Thoracic aorta (tissue), 2 donors: ENCODE measurements at regions not wholly inside any gene's neighbourhood (a gene's known extent, or its start where the extent isn't known, plus 50 kb on each side); places are given as distances from the start of the nearest gene placed in this dataset.

Source experiments
- ATAC-seq: fragments of 150-250 bp; one replicate; pipeline ENCODE4 v1.8.0; 2017; ENCODE audit warnings: low read depth; ENCODE audit not compliant: insufficient number of reproducible peaks, low FRiP score
- DNase-seq: peaks from one replicate; pipeline ENCODE4 v3.0.0-alpha.2; 2020; ENCODE audit warnings: low spot score
- H3K27ac ChIP-seq, 2 donors: fragments of 200-600 bp; sonication (generic); 1 replicate in 1 of 2; 2 replicates in 1 of 2; pipeline ENCODE4 v1.5.1; 2016; ENCODE audit warnings: mild to moderate bottlenecking in 2 of 2, moderate library complexity in 2 of 2
- H3K27me3 ChIP-seq: fragments of 200-600 bp; sonication (generic); replicated peaks from 2 replicates; pipeline ENCODE4 v1.6.0; 2016; ENCODE audit warnings: mild to moderate bottlenecking; ENCODE audit not compliant: insufficient read depth
- H3K36me3 ChIP-seq: fragments of 200-600 bp; sonication (generic); one replicate; pipeline ENCODE4 v1.5.1; 2016
- H3K4me1 ChIP-seq, 2 donors: fragments of 200-600 bp; sonication (generic); 1 replicate in 1 of 2; 2 replicates in 1 of 2; pipeline versions ENCODE4 v1.5.1 to v1.6.0; 2016; ENCODE audit warnings: low read depth in 2 of 2, mild to moderate bottlenecking in 1 of 2; ENCODE audit not compliant: control insufficient read depth in 1 of 2
- H3K4me3 ChIP-seq: fragments of 200-600 bp; sonication (generic); 2 replicates; pipeline ENCODE4 v1.5.1; 2016; ENCODE audit warnings: mild to moderate bottlenecking
- H3K9me3 ChIP-seq: fragments of 200-600 bp; sonication (generic); 2 replicates; pipeline ENCODE4 v1.5.1; 2016
- CTCF ChIP-seq: fragments of 200-600 bp; sonication (generic); IDR thresholded peaks from one replicate; pipeline ENCODE4 v1.5.1; 2019; ENCODE audit warnings: antibody characterized with exemption

- Histone ChIP-seq H3K4me1 (peaks cover 33 to 67% of the 10 kb centered on the region in 2 donors), H3K27ac (peak overlapping the region; percentile 74 to 82), H3K36me3 (no peaks in the 10 kb centered on the region), H3K9me3 (no peaks in the 10 kb centered on the region), H3K27me3 (no peaks in the 10 kb centered on the region), H3K4me3 (no peak overlapping the region)
- DNase-seq (no peak), ATAC-seq (no peak)
- TF ChIP-seq CTCF = no peak
Measured at GRCh38 chr12:124454352-124454725, 113.1 kb downstream of the NCOR2 start.

GRCh38 chr12:124453419-124454351, 113.7 kb downstream of the NCOR2 start:
- peak overlapping the region; percentile 30 for H3K4me3 ChIP-seq

DNA sequence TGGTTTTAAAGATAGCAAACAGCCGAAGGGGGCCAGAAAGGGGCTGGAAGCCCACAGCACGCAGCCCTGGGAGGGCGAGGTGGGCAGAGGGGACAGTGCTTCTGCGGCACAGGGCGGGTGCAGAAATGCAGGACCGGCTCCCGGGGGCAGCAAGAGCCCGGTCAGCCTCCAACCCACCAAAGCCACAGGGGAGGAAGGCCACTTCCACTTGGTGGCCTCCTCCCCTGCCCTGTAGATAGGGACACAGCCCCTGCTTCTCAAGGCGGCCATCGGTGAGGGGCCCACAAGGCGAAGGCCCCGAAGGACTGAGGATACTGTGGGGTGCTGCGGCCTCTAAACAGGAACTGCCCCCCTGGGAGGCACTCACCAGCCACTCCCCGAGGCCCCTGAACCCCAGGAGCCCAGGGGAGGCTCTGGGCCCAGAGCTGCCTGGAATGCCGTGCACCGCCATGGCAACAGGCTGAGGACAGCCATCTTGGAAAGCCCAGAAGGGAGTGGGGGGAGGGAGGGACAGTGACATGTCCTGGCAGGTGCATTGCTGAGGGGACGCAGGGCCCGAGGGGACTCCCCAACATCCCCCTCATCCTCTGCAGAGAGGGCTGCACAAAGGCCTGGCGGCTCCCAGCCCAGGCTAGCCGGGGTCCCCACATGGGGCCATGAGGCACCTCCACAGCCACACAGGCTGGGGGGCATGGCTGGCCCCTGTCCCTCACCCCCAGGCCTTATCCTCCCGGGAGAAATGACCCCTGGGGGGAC, 114.7 kb downstream of the NCOR2 start:
- TF ChIP-seq CTCF = no peak
- Histone ChIP-seq H3K9me3 (no peaks in the 10 kb centered on the region), H3K4me3 (peak overlapping the region; percentile 28), H3K27ac (peak overlapping the region; percentile 82 to 92), H3K36me3 (no peaks in the 10 kb centered on the region), H3K27me3 (no peaks in the 10 kb centered on the region), H3K4me1 (peaks cover 27 to 54% of the 10 kb centered on the region in 2 donors)
- DNase-seq = no peak
- ATAC-seq = no peak

More at GRCh38 chr12:124453419-124454351, 113.7 kb downstream of the NCOR2 start:
- Histone ChIP-seq H3K4me1 (peaks cover 33 to 63% of the 10 kb centered on the region in 2 donors), H3K27me3 (no peaks in the 10 kb centered on the region), H3K9me3 (no peaks in the 10 kb centered on the region), H3K36me3 (no peaks in the 10 kb centered on the region), H3K27ac (peak overlapping the region; percentile 82 to 92)
- DNase-seq (peak; percentile 87), ATAC-seq (peak; percentile 61)
- TF ChIP-seq CTCF = no peak

- no peak for TF ChIP-seq CTCF
- no peaks in the 10 kb centered on the region for H3K27me3 ChIP-seq
- H3K4me3 ChIP-seq = no peak overlapping the region
- peak overlapping the region in 1 of 2 donors; percentile 92 for H3K27ac ChIP-seq
- peaks cover 21 to 44% of the 10 kb centered on the region in 2 donors for H3K4me1 ChIP-seq
- H3K36me3 ChIP-seq = no peaks in the 10 kb centered on the region
- ATAC-seq (no peak), DNase-seq (no peak)
- no peaks in the 10 kb centered on the region for H3K9me3 ChIP-seq
Measured at GRCh38 chr12:124451637-124452243, 115.7 kb downstream of the NCOR2 start.

- ATAC-seq (no peak), DNase-seq (no peak)
- no peak for TF ChIP-seq CTCF
- Histone ChIP-seq H3K27me3 (no peaks in the 10 kb centered on the region), H3K4me1 (peaks cover 21 to 44% of the 10 kb centered on the region in 2 donors), H3K36me3 (no peaks in the 10 kb centered on the region), H3K4me3 (no peak overlapping the region), H3K27ac (no peak overlapping the region), H3K9me3 (no peaks in the 10 kb centered on the region)
Measured at GRCh38 chr12:124451016-124451415, 116.4 kb downstream of the NCOR2 start.
